ENCODE measurements at regions not wholly inside any gene's neighbourhood (a gene's known extent, or its start where the extent isn't known, plus 50 kb on each side); places are given as distances from the start of the nearest gene placed in this dataset.

DNA sequence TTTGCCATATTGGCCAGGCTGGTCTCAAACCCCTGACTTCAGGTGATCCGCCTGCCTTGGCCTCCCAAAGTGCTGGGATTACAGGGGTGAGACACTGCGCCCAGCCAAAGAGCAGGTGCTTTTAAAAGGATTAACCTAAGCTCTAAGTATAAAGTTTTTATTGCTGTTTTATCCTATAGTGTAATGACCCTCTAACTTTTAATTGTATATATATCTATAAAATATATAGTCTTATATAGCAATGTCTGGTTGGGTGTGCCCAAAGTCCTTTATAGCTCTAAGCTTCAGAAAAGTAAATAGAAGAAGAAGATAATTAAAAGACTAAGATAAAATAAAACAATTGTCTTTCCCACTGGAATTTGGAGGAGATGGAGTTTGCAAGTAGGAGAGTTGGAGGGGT lies 73.8 kb upstream of the ATP5PO start:
- 80 to 82% methylated on average over 2 of the region's 2 CpGs for WGBS, 2 donors
- Histone ChIP-seq H3K4me1 (peaks cover 6% of the 10 kb centered on the region), H3K4me3 (no peak overlapping the region), H3K27me3 (no peaks in the 10 kb centered on the region), H3K27ac (no peak overlapping the region), H3K36me3 (replicated peaks in 1 of 2; ENCODE audit: insufficient read depth in 1 of 2, low read depth in 2 of 2) (no peaks in the 10 kb centered on the region), H3K9me3 (no peaks in the 10 kb centered on the region)
- DNase-seq = no peak
- TF ChIP-seq, protein P1, sequence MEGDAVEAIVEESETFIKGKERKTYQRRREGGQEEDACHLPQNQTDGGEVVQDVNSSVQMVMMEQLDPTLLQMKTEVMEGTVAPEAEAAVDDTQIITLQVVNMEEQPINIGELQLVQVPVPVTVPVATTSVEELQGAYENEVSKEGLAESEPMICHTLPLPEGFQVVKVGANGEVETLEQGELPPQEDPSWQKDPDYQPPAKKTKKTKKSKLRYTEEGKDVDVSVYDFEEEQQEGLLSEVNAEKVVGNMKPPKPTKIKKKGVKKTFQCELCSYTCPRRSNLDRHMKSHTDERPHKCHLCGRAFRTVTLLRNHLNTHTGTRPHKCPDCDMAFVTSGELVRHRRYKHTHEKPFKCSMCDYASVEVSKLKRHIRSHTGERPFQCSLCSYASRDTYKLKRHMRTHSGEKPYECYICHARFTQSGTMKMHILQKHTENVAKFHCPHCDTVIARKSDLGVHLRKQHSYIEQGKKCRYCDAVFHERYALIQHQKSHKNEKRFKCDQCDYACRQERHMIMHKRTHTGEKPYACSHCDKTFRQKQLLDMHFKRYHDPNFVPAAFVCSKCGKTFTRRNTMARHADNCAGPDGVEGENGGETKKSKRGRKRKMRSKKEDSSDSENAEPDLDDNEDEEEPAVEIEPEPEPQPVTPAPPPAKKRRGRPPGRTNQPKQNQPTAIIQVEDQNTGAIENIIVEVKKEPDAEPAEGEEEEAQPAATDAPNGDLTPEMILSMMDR (IDR thresholded peaks at IDR 0.05) = no peak
- no peak for TF ChIP-seq POLR2A (IDR thresholded peaks at IDR 0.05)
- no peak for ATAC-seq
- intact Hi-C loops (cut with DNase I) = no loop called here

DNA sequence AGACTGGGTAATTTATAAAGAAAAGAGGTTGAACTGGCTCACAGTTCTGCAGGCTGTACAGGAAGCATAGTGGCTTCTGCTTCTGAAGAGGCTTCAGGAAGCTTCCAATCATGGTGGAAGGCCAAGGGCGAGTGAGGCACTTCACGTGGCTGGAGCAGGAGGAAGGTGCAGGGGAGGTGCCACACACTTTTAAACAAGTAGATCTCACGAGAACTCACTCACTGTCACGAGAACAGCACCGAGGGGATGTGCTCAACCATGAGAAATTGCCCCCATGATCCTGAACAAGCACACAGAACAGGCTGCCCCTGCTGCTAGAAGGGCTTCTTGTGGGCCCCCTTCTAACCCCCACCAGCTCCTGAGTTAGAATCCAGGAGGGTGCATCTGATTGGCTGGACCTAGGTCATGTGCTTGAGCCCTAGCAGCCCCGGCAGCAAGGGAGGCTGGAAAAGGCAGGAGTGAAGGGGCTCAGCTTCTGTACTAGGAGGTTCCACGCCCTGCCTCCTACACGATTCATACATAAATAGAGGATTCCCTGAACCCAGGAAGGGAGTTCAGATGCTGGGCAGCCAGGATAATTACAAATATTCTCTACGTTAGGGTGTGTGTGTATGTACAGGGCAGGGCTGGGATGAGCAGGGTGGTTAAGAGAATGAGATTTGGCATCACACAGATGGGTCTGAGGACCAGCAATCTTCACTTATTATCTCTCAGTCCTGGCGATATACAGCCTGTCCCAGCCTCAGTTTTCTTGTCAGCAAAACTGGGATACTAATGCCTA lies 72.8 kb upstream of the ATP5PO start:
- no peaks in the 10 kb centered on the region for H3K4me1 ChIP-seq
- no peaks in the 10 kb centered on the region for H3K9me3 ChIP-seq
- H3K36me3 ChIP-seq (replicated peaks in 1 of 2; ENCODE audit: insufficient read depth in 1 of 2, low read depth in 2 of 2) = no peaks in the 10 kb centered on the region
- WGBS, 2 donors = 67 to 73% methylated on average over 10 of the region's 10 CpGs
- no peaks in the 10 kb centered on the region for H3K27me3 ChIP-seq
- H3K27ac ChIP-seq = no peak overlapping the region
- intact Hi-C loops (cut with DNase I) = no loop called here
- DNase-seq (no peak), ATAC-seq (no peak)
- TF ChIP-seq, protein P1 (IDR thresholded peaks at IDR 0.05) = no peak
- TF ChIP-seq POLR2A (IDR thresholded peaks at IDR 0.05) = no peak
- no peak overlapping the region for H3K4me3 ChIP-seq

DNA sequence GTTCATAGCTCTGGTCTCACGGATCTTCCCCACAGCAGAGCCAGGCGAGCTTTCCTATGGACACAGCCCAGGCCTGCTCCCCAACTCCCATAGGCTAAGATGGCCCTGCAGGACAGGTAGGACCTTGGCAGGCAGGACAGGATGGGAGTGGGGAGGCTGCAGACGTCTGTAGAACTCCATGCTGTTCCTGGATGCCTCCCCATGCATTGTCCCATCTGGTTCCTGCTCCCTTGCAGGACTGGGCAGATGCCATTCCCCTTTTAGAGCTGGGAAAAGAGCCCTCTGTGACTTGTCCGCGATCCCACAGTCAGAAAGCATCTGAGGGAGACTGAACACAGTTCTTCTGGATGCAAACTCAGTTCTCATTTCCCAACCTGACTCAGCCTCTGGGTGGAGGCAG lies 71.9 kb upstream of the ATP5PO start:
- no peaks in the 10 kb centered on the region for H3K9me3 ChIP-seq
- no peak for TF ChIP-seq POLR2A (IDR thresholded peaks at IDR 0.05)
- TF ChIP-seq, protein P1 (IDR thresholded peaks at IDR 0.05) = no peak
- no peak for ATAC-seq
- H3K36me3 ChIP-seq (replicated peaks in 1 of 2; ENCODE audit: insufficient read depth in 1 of 2, low read depth in 2 of 2) = no peaks in the 10 kb centered on the region
- no peaks in the 10 kb centered on the region for H3K4me1 ChIP-seq
- H3K27ac ChIP-seq = no peak overlapping the region
- H3K4me3 ChIP-seq = no peak overlapping the region
- H3K27me3 ChIP-seq = no peaks in the 10 kb centered on the region
- intact Hi-C loops (cut with DNase I) = no loop called here
- no peak for DNase-seq
- 63 to 80% methylated on average over 1 to 5 of the region's 5 CpGs for WGBS, 2 donors

DNA sequence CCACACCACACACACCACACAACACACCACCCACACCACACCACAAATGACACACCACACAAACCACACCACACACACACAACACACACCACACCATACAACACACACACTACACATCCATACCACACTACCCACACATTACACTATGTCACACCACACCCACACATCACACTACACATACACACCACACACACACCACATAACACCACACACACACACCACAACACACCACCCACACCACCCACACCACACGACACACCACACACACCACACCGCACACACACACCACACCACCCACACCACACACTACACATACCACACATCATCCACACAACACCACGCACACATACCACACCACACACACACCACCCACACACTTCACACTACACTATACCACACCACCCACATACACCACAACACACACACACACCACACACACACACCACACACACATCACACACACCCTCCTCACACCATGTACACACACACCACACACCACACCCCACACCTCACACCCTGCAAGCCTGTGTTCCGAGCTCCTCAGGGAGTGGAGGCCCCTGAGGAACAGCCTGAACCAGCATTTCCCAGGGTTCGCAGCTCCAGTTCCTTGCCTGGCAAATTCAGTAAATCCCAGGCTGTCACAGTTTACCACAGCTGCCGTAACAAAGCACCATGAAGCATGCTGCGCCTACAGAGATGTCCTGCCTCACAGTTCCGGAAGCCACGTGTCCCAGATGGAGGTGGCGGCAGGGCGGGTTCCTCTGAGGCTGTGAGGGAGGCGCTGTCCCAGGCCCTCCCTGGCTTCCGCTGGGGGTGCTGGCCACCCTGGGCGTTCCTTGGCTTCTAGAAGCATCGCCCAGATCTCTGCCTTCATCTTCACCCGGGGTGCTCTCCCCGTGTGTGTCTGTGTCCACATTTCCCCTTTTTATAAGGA lies 69.8 kb upstream of the ATP5PO start:
- Histone ChIP-seq H3K4me1 (no peaks in the 10 kb centered on the region), H3K4me3 (no peak overlapping the region), H3K27ac (no peak overlapping the region), H3K27me3 (no peaks in the 10 kb centered on the region), H3K36me3 (replicated peaks in 1 of 2; ENCODE audit: insufficient read depth in 1 of 2, low read depth in 2 of 2) (no peaks in the 10 kb centered on the region), H3K9me3 (no peaks in the 10 kb centered on the region)
- no peak for DNase-seq
- WGBS, 2 donors = 79 to 85% methylated on average over 10 to 17 of the region's 17 CpGs
- no peak for ATAC-seq
- intact Hi-C loops (cut with DNase I) = no loop called here
- TF ChIP-seq, protein P1 (IDR thresholded peaks at IDR 0.05) = no peak
- TF ChIP-seq POLR2A (IDR thresholded peaks at IDR 0.05) = no peak

Measured in body of pancreas (tissue), 4 donors.